Panc1 (cell line): ENCODE measurements at regions not wholly inside any gene's neighbourhood (a gene's known extent, or its start where the extent isn't known, plus 50 kb on each side); places are given as distances from the start of the nearest gene placed in this dataset.

Experiments used
- ATAC-seq: fragments of 200-7000 bp; cut with Tn5 transposase; 2 replicates; pipeline ENCODE4 v1.9.1; 2020; ENCODE audit warnings: mild to moderate bottlenecking, moderate library complexity
- BruUV-seq: library from RNA; stranded (reverse); fragments of 400-500 nt; replicated peaks from 2 replicates; lab custom pipeline; 2021; lab: Mats Ljungman, UMichigan
- CTCF ChIA-PET: fragments of 300-600 bp; sonication (Branson Sonifier 250); formaldehyde crosslinking; loops from one replicate; lab custom pipeline; 2022; ENCODE audit warnings: antibody characterized with exemption; lab: Charles Lee
- POLR2A ChIA-PET: fragments of 300-600 bp; sonication (Branson Sonifier 250); formaldehyde crosslinking; loops from one replicate; lab custom pipeline; 2022; ENCODE audit warnings: antibody characterized with exemption; lab: Charles Lee
- DNase-seq: peaks from one replicate; pipeline ENCODE4 v3.0.0-alpha.2; 2010; ENCODE audit warnings: low read depth, low spot score
- H3K27ac ChIP-seq: 2 replicates; pipeline ENCODE4 v1.5.1; 2011; ENCODE audit warnings: mild to moderate bottlenecking, low read length, inconsistent platforms
- H3K27me3 ChIP-seq: fragments of 200-500 bp; sonication (Bioruptor generic); 2 replicates; pipeline ENCODE4 v1.6.0; 2014; ENCODE audit warnings: low read length, inconsistent platforms; ENCODE audit not compliant: control insufficient read depth, insufficient read depth
- H3K36me3 ChIP-seq: fragments of 200-500 bp; sonication (Bioruptor generic); 2 replicates; pipeline ENCODE4 v1.5.1; 2014; ENCODE audit warnings: inconsistent platforms, mild to moderate bottlenecking, low read length, moderate library complexity; ENCODE audit not compliant: control insufficient read depth, insufficient read depth
- H3K4me1 ChIP-seq: 2 replicates; pipeline ENCODE4 v1.5.1; 2011; ENCODE audit warnings: inconsistent platforms, mild to moderate bottlenecking, low read length, moderate library complexity; ENCODE audit not compliant: control insufficient read depth, insufficient read depth
- H3K4me3 ChIP-seq, 2 experiments: 2 replicates each; pipeline ENCODE4 v1.5.1; 2011 to 2012; ENCODE audit warnings: low read depth in 2 of 2, low read length in 2 of 2, mild to moderate bottlenecking in 2 of 2, inconsistent platforms in 1 of 2, moderate library complexity in 1 of 2
- H3K9me3 ChIP-seq: fragments of 200-500 bp; sonication (Bioruptor generic); 2 replicates; pipeline ENCODE4 v1.5.1; 2014; ENCODE audit warnings: low read depth, mild to moderate bottlenecking, inconsistent platforms, low read length, moderate library complexity; ENCODE audit not compliant: control insufficient read depth, insufficient read depth
- CTCF ChIP-seq: fragments of 450-650 bp; IDR thresholded peaks from 2 replicates; pipeline ENCODE4 v1.5.1; 2017; ENCODE audit warnings: mild to moderate bottlenecking
- POLR2AphosphoS5 ChIP-seq: IDR thresholded peaks from 2 replicates; pipeline ENCODE4 v1.6.1; 2012; ENCODE audit warnings: mild to moderate bottlenecking, low read depth, low read length, moderate library complexity
- REST ChIP-seq, 2 experiments: IDR thresholded peaks; 2 replicates each; pipeline ENCODE4 v1.6.1; 2011 to 2012; ENCODE audit warnings: low read depth in 2 of 2, control low read depth in 1 of 2, low read length in 1 of 2, mild to moderate bottlenecking in 1 of 2, moderate library complexity in 1 of 2; ENCODE audit not compliant: insufficient read depth in 1 of 2
- SIN3A ChIP-seq: IDR thresholded peaks from 2 replicates; pipeline ENCODE4 v1.6.1; 2012; ENCODE audit warnings: low read depth, mild to moderate bottlenecking, low read length, moderate library complexity, borderline replicate concordance; ENCODE audit not compliant: insufficient read depth
- TCF7L2 ChIP-seq: IDR thresholded peaks from 2 replicates; pipeline ENCODE4 v1.6.1; 2011; ENCODE audit warnings: mild to moderate bottlenecking, low read depth, low read length, inconsistent platforms
- in situ Hi-C: cut with HindIII; loops from 2 replicates; pipeline ENCODE4 v1.10.0; 2016; ENCODE audit warnings: low sequenced_read_pairs, low pct_unique_long_range_greater_than_20kb
- intact Hi-C: fragments of 100-400 bp; cut with micrococcal nuclease; formaldehyde crosslinking; loops from one replicate; pipeline ENCODE4 v1.10.0; 2022; ENCODE audit not compliant: unreplicated experiment

- Histone ChIP-seq H3K27me3 (no peaks in the 10 kb centered on the region), H3K9me3 (no peaks in the 10 kb centered on the region), H3K27ac (no peak overlapping the region), H3K36me3 (no peaks in the 10 kb centered on the region), H3K4me3 (no peak overlapping the region), H3K4me1 (no peaks in the 10 kb centered on the region)
- TF ChIP-seq SIN3A (no peak), TCF7L2 (no peak), REST (IDR thresholded peaks at IDR 0.05; ENCODE audit: insufficient read depth in 1 of 2, low read depth in 2 of 2, low read length in 1 of 2) (no peak), POLR2AphosphoS5 (no peak), CTCF (no peak)
- DNase-seq = no peak
- in situ Hi-C loops (no loop called here), intact Hi-C loops (no loop called here)
- POLR2A ChIA-PET = no interaction called here
- no peak for ATAC-seq
- BruUV-seq = no TSS peak
- CTCF ChIA-PET = no interaction called here
Measured at GRCh38 chr10:28220811-28221210, 82.1 kb downstream of the MPP7 start.

GRCh38 chr10:28219251-28219650, 83.6 kb downstream of the MPP7 start:
- no peaks in the 10 kb centered on the region for H3K9me3 ChIP-seq
- no peaks in the 10 kb centered on the region for H3K4me1 ChIP-seq
- TF ChIP-seq CTCF (no peak), SIN3A (no peak), TCF7L2 (no peak), REST (IDR thresholded peaks at IDR 0.05; ENCODE audit: insufficient read depth in 1 of 2, low read depth in 2 of 2, low read length in 1 of 2) (no peak)
- intact Hi-C loops (no loop called here), in situ Hi-C loops (no loop called here)
- ChIA-PET POLR2A (no interaction called here), CTCF (no interaction called here)
- H3K27ac ChIP-seq = no peak overlapping the region
- no peak for ATAC-seq
- BruUV-seq = no TSS peak
- no peak overlapping the region for H3K4me3 ChIP-seq
- no peaks in the 10 kb centered on the region for H3K36me3 ChIP-seq
- no peak for DNase-seq
- H3K27me3 ChIP-seq = no peaks in the 10 kb centered on the region
